Endothelial cell (in vitro differentiated cells): ENCODE measurements at regions not wholly inside any gene's neighbourhood (a gene's known extent, or its start where the extent isn't known, plus 50 kb on each side); places are given as distances from the start of the nearest gene placed in this dataset.

ENCODE experiments used
- DNase-seq: peaks from one replicate; pipeline ENCODE4 v3.0.0; 2021; ENCODE audit warnings: low spot score
- H3K27ac Mint-ChIP-seq: one replicate; pipeline ENCODE4 v1.8.0; 2021; ENCODE audit warnings: mixed read lengths, inconsistent platforms; ENCODE audit not compliant: unreplicated experiment
- H3K27me3 Mint-ChIP-seq: one replicate; pipeline ENCODE4 v1.8.0; 2021; ENCODE audit warnings: mild to moderate bottlenecking, moderate library complexity, mixed read lengths, inconsistent platforms; ENCODE audit not compliant: unreplicated experiment
- H3K36me3 Mint-ChIP-seq: one replicate; pipeline ENCODE4 v1.8.0; 2021; ENCODE audit warnings: mild to moderate bottlenecking, low read depth, mixed read lengths, inconsistent platforms; ENCODE audit not compliant: unreplicated experiment
- H3K4me1 Mint-ChIP-seq: one replicate; pipeline ENCODE4 v1.8.0; 2021; ENCODE audit warnings: mild to moderate bottlenecking, mixed read lengths, inconsistent platforms; ENCODE audit not compliant: unreplicated experiment
- H3K4me3 Mint-ChIP-seq: one replicate; pipeline ENCODE4 v1.8.0; 2021; ENCODE audit warnings: mild to moderate bottlenecking, mixed read lengths, inconsistent platforms; ENCODE audit not compliant: unreplicated experiment
- H3K9me3 Mint-ChIP-seq: one replicate; pipeline ENCODE4 v1.8.0; 2021; ENCODE audit warnings: mixed read lengths, inconsistent platforms; ENCODE audit not compliant: unreplicated experiment
- TF ChIP-seq, protein P1 (sequence below): fragments of 200-600 bp; sonication (generic); IDR thresholded peaks from one replicate; pipeline ENCODE4 v1.5.0; 2021; ENCODE audit warnings: antibody characterized with exemption; ENCODE audit not compliant: unreplicated experiment

DNA sequence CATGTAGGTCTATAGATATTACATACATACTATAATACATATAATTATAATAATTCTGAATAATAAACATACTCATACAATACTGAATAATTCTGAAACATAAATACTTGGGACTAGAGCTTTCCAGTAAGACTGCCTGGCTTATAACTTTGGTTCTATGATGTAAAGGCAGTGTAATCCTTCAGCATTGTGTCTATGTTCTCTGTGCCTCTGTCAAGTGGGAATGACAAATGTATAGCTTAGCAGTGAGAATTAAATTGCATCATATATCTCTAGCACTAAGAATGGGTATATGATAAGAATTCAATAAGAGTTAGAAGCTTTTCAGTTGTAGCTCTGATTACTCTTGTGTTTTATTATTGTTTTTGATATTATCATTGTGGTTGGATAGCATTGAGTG, 1469.3 kb downstream of the CDH8 start:
- H3K27me3 Mint-ChIP-seq: peaks cover 2% of the 10 kb centered on the region
- no peaks in the 10 kb centered on the region for H3K36me3 Mint-ChIP-seq
- H3K4me3 Mint-ChIP-seq: no peak overlapping the region
- TF ChIP-seq, protein P1, sequence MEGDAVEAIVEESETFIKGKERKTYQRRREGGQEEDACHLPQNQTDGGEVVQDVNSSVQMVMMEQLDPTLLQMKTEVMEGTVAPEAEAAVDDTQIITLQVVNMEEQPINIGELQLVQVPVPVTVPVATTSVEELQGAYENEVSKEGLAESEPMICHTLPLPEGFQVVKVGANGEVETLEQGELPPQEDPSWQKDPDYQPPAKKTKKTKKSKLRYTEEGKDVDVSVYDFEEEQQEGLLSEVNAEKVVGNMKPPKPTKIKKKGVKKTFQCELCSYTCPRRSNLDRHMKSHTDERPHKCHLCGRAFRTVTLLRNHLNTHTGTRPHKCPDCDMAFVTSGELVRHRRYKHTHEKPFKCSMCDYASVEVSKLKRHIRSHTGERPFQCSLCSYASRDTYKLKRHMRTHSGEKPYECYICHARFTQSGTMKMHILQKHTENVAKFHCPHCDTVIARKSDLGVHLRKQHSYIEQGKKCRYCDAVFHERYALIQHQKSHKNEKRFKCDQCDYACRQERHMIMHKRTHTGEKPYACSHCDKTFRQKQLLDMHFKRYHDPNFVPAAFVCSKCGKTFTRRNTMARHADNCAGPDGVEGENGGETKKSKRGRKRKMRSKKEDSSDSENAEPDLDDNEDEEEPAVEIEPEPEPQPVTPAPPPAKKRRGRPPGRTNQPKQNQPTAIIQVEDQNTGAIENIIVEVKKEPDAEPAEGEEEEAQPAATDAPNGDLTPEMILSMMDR: no peak
- H3K4me1 Mint-ChIP-seq: no peaks in the 10 kb centered on the region
- H3K27ac Mint-ChIP-seq: no peak overlapping the region
- H3K9me3 Mint-ChIP-seq: no peaks in the 10 kb centered on the region
- no peak for DNase-seq

DNA sequence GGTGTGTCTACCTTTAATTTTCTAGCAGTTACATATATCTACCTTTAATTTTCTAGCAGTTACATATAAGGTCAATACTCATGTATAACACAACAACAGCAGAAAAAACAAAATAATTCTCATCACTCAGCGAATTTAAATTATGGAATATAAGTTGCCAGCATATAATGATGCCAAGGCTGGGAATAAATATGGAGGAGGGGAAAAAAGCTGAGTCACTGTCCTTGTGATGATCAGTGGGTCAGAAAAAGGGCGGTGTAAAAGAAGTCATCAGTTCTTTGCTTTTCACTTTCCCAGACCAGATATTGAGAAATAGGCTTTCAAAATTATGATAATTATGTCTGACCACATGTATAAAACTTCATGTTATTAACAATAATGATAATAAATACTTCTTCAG, 1471.7 kb downstream of the CDH8 start:
- no peak for DNase-seq
- H3K27ac Mint-ChIP-seq: no peak overlapping the region
- TF ChIP-seq, protein P1: no peak
- H3K4me1 Mint-ChIP-seq: no peaks in the 10 kb centered on the region
- H3K27me3 Mint-ChIP-seq: no peaks in the 10 kb centered on the region
- no peaks in the 10 kb centered on the region for H3K36me3 Mint-ChIP-seq
- no peaks in the 10 kb centered on the region for H3K9me3 Mint-ChIP-seq
- no peak overlapping the region for H3K4me3 Mint-ChIP-seq

DNA sequence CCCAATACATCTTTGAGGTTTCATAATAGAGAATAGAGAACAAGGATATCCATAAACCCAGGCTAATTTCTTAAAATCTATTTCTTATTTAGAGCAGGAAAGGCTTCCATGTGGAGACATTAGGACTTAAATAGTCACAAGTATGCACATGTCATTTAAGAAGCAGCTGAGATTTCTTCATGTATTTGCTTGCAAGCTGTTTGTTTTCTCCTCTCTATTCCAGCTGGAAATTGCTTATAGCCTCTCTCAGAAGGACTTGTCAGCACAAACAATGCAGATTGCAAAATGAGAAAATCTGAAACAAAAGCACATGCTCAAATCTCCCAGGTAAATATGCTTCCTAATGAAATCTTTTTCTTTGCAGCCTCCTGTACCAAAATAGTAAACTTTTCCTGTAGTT, 1473.1 kb downstream of the CDH8 start:
- Mint-ChIP-seq H3K4me3 (no peak overlapping the region), H3K27ac (no peak overlapping the region), H3K9me3 (no peaks in the 10 kb centered on the region), H3K4me1 (no peaks in the 10 kb centered on the region), H3K27me3 (no peaks in the 10 kb centered on the region), H3K36me3 (no peaks in the 10 kb centered on the region)
- TF ChIP-seq, protein P1: no peak
- no peak for DNase-seq

DNA sequence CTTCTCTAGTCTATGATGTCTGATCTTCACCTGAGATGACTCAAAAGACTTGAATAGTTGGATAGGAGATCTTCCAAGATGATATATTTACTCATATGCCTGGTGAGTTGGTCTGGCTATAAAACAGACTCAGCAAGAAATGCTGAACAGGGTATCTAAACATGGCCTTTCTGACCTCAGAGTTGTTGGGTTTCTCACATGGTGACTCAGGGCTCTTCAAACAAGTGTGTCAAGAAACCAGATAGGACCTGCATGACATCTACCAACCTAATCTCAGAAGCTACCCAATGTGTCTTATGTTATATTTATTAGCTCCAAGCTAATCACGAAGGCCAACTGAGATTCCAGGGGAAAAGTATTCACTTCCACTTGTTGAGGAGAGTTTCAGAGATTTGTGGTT, 1477.3 kb downstream of the CDH8 start:
- no peaks in the 10 kb centered on the region for H3K9me3 Mint-ChIP-seq
- H3K36me3 Mint-ChIP-seq: no peaks in the 10 kb centered on the region
- H3K27me3 Mint-ChIP-seq: no peaks in the 10 kb centered on the region
- DNase-seq: no peak
- H3K27ac Mint-ChIP-seq: no peak overlapping the region
- no peaks in the 10 kb centered on the region for H3K4me1 Mint-ChIP-seq
- TF ChIP-seq, protein P1: no peak
- H3K4me3 Mint-ChIP-seq: no peak overlapping the region

DNA sequence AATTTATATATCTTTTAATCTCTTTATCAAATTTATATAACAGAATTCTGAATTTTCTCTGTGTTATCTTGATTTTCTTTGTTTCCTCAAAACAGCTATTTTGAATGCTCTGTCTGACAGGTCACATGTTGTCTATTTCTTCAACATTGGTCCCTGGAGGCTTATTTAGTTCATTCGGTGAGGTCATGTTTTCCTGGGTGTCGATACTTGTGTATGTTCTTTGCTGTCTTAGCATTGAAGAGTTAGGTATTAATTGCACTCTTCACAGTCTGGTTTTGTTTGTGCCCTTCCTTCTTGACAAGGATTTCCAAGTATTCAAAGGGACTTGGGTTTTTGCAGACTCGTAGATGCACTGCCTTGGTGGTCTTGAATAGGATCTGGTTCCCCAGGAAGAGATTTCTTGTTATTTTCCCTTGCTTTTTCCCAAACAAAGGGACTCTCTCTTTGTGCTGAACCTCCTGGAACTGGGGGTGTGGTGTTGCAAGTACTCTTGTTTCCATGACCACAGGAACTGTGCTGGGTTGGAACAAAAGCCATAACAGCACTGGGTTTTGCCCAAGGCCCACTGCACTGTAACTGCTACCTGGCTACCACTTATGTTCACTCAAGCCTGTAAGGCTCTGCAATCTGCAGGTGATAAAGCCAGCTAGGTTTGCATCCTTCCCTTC, 1483.0 kb downstream of the CDH8 start:
- DNase-seq: no peak
- Mint-ChIP-seq H3K4me3 (no peak overlapping the region), H3K27me3 (no peaks in the 10 kb centered on the region), H3K9me3 (no peaks in the 10 kb centered on the region), H3K36me3 (no peaks in the 10 kb centered on the region), H3K4me1 (no peaks in the 10 kb centered on the region), H3K27ac (no peak overlapping the region)
- TF ChIP-seq, protein P1: no peak
